ENCODE measurements at regions not wholly inside any gene's neighbourhood (a gene's known extent, or its start where the extent isn't known, plus 50 kb on each side); places are given as distances from the start of the nearest gene placed in this dataset.
A peak's percentile ranks its signal among the peaks of the same experiment; 100 is the strongest.

GRCh38 chr5:26828294-26828693 lies 210.1 kb downstream of the CDH9 start:
- no peak for DNase-seq (ENCODE audit: low read depth)

GRCh38 chr5:26813235-26813634 lies 225.2 kb downstream of the CDH9 start:
- no peak for DNase-seq (ENCODE audit: low read depth)

- no peak for DNase-seq (ENCODE audit: low read depth)
Measured at GRCh38 chr5:26812714-26813113, 225.7 kb downstream of the CDH9 start.

- DNase-seq (ENCODE audit: low read depth): no peak
Measured at GRCh38 chr5:26807231-26808199, 230.9 kb downstream of the CDH9 start.

GRCh38 chr5:26805076-26805475 lies 233.3 kb downstream of the CDH9 start:
- DNase-seq (ENCODE audit: low read depth): no peak

GRCh38 chr5:26802944-26803343 lies 235.4 kb downstream of the CDH9 start:
- peak; percentile 13 for DNase-seq (ENCODE audit: low read depth)

GRCh38 chr5:26791433-26791832 lies 247.0 kb downstream of the CDH9 start:
- peak; percentile 40 for DNase-seq (ENCODE audit: low read depth)

GRCh38 chr5:26791021-26791420 lies 247.4 kb downstream of the CDH9 start:
- DNase-seq (ENCODE audit: low read depth): peak; percentile 30

GRCh38 chr5:26763215-26763614 lies 275.2 kb downstream of the CDH9 start:
- peak; percentile 30 for DNase-seq (ENCODE audit: low read depth)

- no peak for DNase-seq (ENCODE audit: low read depth)
Measured at GRCh38 chr5:26761446-26761845, 276.9 kb downstream of the CDH9 start.

GRCh38 chr5:26761045-26761444 lies 277.3 kb downstream of the CDH9 start:
- no peak for DNase-seq (ENCODE audit: low read depth)

- no peak for DNase-seq (ENCODE audit: low read depth)
Measured at GRCh38 chr5:26757941-26758340, 280.4 kb downstream of the CDH9 start.

- DNase-seq (ENCODE audit: low read depth): no peak
Measured at GRCh38 chr5:26749829-26750228, 288.6 kb downstream of the CDH9 start.

GRCh38 chr5:26740182-26740581 lies 298.2 kb downstream of the CDH9 start:
- no peak for DNase-seq (ENCODE audit: low read depth)

GRCh38 chr5:26737348-26738265 lies 300.8 kb downstream of the CDH9 start:
- no peak for DNase-seq (ENCODE audit: low read depth)

- DNase-seq (ENCODE audit: low read depth): no peak
Measured at GRCh38 chr5:26727916-26728315, 310.5 kb downstream of the CDH9 start.

GRCh38 chr5:26719803-26720202 lies 318.6 kb downstream of the CDH9 start:
- DNase-seq (ENCODE audit: low read depth): peak; percentile 8

GRCh38 chr5:26700759-26701384 lies 337.5 kb downstream of the CDH9 start:
- peak; percentile 46 for DNase-seq (ENCODE audit: low read depth)

- no peak for DNase-seq (ENCODE audit: low read depth)
Measured at GRCh38 chr5:26692952-26693351, 345.4 kb downstream of the CDH9 start.

- DNase-seq (ENCODE audit: low read depth): no peak
Measured at GRCh38 chr5:26691486-26691885, 346.9 kb downstream of the CDH9 start.

GRCh38 chr5:26690511-26690910 lies 347.9 kb downstream of the CDH9 start:
- DNase-seq (ENCODE audit: low read depth): no peak

GRCh38 chr5:26681861-26682260 lies 356.5 kb downstream of the CDH9 start:
- DNase-seq (ENCODE audit: low read depth): no peak

Measured in LHCN-M2 (cell line).